WERI-Rb-1 (cell line): ENCODE measurements at regions not wholly inside any gene's neighbourhood (a gene's known extent, or its start where the extent isn't known, plus 50 kb on each side); places are given as distances from the start of the nearest gene placed in this dataset.

Source experiments
- DNase-seq: peaks from one replicate; pipeline ENCODE4 v3.0.0-alpha.2; 2020
- H3K27ac ChIP-seq: fragments of 250-450 bp; sonication (Bioruptor Pico); 2 replicates; pipeline ENCODE4 v1.5.1; 2020; ENCODE audit warnings: mild to moderate bottlenecking, moderate library complexity
- H3K27me3 ChIP-seq: fragments of 250-450 bp; sonication (Bioruptor Pico); 2 replicates; pipeline ENCODE4 v1.5.1; 2021; ENCODE audit warnings: mild to moderate bottlenecking, low read depth, moderate library complexity; ENCODE audit not compliant: insufficient read depth, severe bottlenecking
- H3K36me3 ChIP-seq: fragments of 250-450 bp; sonication (Bioruptor Pico); 2 replicates; pipeline ENCODE4 v1.5.1; 2020; ENCODE audit warnings: mild to moderate bottlenecking, moderate library complexity
- H3K4me3 ChIP-seq: 2 replicates; pipeline ENCODE4 v1.5.1; 2011; ENCODE audit warnings: low read depth, mild to moderate bottlenecking, control low read depth, low read length
- H3K9me3 ChIP-seq: fragments of 250-450 bp; sonication (Bioruptor Pico); 2 replicates; pipeline ENCODE4 v1.5.1; 2021; ENCODE audit warnings: mild to moderate bottlenecking, moderate library complexity; ENCODE audit not compliant: severe bottlenecking
- TF ChIP-seq, protein P1 (sequence below): IDR thresholded peaks from 2 replicates; pipeline ENCODE4 v1.5.1; 2011; ENCODE audit warnings: low read depth, mild to moderate bottlenecking, control low read depth, inconsistent platforms, low read length

DNA sequence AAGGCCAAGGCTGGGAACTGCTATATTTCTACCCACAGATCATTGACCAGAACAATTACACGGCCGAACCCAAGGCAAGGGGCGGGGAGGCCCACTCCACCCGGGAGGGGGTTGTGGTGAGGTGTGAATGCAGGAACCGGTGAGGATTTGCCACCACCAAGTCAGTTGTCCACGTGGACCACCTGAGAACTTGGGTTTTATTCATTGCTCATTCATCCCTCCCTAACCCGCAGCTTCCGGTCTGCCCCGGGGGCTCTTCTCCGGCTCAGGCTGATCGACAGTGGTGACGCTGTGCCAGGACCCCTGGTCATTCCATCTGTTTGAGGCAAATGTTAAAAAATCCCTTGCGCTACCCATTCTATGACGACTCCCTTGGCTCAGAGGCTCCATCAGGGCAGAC lies 127.7 kb upstream of the RTL1 start:
- Histone ChIP-seq H3K9me3 (peaks cover 4% of the 10 kb centered on the region), H3K27ac (no peak overlapping the region), H3K36me3 (no peaks in the 10 kb centered on the region), H3K4me3 (no peak overlapping the region), H3K27me3 (peaks cover 86% of the 10 kb centered on the region)
- DNase-seq, result no peak
- TF ChIP-seq, protein P1, sequence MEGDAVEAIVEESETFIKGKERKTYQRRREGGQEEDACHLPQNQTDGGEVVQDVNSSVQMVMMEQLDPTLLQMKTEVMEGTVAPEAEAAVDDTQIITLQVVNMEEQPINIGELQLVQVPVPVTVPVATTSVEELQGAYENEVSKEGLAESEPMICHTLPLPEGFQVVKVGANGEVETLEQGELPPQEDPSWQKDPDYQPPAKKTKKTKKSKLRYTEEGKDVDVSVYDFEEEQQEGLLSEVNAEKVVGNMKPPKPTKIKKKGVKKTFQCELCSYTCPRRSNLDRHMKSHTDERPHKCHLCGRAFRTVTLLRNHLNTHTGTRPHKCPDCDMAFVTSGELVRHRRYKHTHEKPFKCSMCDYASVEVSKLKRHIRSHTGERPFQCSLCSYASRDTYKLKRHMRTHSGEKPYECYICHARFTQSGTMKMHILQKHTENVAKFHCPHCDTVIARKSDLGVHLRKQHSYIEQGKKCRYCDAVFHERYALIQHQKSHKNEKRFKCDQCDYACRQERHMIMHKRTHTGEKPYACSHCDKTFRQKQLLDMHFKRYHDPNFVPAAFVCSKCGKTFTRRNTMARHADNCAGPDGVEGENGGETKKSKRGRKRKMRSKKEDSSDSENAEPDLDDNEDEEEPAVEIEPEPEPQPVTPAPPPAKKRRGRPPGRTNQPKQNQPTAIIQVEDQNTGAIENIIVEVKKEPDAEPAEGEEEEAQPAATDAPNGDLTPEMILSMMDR, result no peak

DNA sequence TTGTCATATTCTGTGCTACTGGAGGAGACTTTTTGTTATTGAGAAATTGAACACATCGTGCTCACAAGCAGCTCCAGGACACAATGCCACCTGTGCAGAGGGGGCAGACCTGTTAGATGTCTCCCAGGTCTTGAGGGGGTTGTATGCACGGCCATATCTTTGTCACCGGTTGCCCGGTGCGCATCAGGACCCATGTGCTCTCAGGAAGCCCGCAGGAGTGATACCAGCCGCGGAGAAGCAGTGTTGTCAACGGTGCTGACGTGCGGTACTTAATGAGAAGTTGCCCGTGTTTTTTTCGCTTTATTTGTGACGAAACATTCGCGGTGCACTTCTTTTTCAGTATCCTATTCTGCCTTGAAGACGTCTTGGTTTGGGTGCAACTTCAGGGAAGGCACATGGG lies 128.2 kb upstream of the RTL1 start:
- Histone ChIP-seq H3K36me3 (no peaks in the 10 kb centered on the region), H3K4me3 (no peak overlapping the region), H3K27me3 (peaks cover 86% of the 10 kb centered on the region), H3K9me3 (peaks cover 4% of the 10 kb centered on the region), H3K27ac (no peak overlapping the region)
- TF ChIP-seq, protein P1, result no peak
- no peak for DNase-seq

DNA sequence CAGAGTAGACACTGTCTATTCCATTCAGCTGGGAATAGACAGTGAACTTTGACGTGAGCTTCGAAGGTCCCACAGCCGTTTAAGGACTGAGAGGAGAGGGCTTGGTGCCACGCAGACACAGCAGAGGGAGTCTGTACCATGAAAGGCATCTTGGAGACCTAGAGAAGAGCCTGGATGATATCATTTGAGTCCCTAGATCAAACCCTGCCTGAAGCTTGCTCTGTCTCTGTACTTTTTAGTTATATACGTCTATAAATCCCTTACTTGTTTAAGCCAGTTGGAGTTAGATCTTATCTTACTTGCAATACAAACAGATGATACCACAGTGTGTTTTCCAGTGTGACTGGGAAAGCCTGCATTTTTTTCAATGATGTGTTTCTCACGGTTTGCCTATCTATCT lies 128.9 kb upstream of the RTL1 start:
- Histone ChIP-seq H3K9me3 (peaks cover 4% of the 10 kb centered on the region), H3K27ac (no peak overlapping the region), H3K36me3 (no peaks in the 10 kb centered on the region), H3K4me3 (no peak overlapping the region), H3K27me3 (peaks cover 86% of the 10 kb centered on the region)
- no peak for DNase-seq
- TF ChIP-seq, protein P1, result no peak

DNA sequence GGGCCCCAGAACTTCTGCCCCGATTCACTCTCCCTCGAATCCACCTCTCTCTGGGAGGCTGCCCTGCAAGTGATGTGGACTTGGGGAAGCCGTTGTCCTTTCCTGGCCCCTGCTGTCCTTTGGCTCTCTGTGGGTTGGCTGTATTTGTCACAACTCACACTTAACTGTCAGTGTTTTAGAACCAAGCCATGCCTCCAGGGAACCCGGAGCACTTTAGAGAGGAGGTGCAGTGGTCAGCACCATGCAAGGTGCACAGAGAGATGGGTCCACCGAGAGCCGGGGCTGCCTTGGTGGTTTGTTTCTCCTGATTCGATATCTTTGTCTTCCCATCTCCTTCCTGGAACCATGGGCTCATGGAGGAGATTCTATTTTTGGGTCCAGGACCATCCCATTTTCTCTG lies 129.5 kb upstream of the RTL1 start:
- no peak overlapping the region for H3K4me3 ChIP-seq
- H3K36me3 ChIP-seq, result no peaks in the 10 kb centered on the region
- peaks cover 82% of the 10 kb centered on the region for H3K27me3 ChIP-seq
- H3K9me3 ChIP-seq, result peaks cover 4% of the 10 kb centered on the region
- H3K27ac ChIP-seq, result no peak overlapping the region
- TF ChIP-seq, protein P1, result no peak
- DNase-seq, result no peak

DNA sequence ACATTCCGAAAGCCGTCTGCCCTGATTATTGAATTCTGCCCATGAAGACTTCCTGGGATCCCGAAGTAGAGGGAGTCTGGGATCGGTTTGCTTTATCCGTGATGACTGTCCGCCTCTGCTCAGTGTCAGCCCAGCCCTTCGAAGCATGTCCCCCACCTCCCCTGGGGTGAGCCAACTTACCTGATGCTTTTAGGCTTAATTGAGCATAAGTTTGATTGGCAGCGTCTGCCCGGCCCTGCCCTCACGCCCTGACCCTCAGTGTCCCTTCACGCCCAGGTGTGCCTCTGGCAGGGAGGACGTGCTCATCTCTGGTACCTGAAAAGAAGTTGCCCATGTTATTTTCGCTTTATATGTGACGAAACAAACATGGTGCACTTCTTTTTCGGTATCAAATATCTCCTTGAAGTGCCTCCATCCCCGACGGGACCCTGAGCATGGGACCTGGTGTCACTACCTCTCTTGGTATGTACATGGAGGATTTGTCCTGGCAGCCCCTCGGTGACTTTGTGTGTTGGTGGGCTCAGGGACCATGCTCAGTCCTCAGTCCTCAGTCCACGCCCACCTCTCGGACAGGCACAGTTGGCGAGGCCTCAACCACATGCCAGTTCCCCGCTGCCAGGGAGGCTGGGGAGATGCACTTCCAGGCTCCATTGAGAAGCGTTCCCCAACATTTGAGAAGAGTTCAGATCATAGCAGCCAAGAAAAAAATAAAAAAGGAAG lies 130.1 kb upstream of the RTL1 start:
- DNase-seq, result no peak
- TF ChIP-seq, protein P1, result no peak
- no peak overlapping the region for H3K4me3 ChIP-seq
- peaks cover 76% of the 10 kb centered on the region for H3K27me3 ChIP-seq
- H3K36me3 ChIP-seq, result no peaks in the 10 kb centered on the region
- no peak overlapping the region for H3K27ac ChIP-seq
- peaks cover 4% of the 10 kb centered on the region for H3K9me3 ChIP-seq

DNA sequence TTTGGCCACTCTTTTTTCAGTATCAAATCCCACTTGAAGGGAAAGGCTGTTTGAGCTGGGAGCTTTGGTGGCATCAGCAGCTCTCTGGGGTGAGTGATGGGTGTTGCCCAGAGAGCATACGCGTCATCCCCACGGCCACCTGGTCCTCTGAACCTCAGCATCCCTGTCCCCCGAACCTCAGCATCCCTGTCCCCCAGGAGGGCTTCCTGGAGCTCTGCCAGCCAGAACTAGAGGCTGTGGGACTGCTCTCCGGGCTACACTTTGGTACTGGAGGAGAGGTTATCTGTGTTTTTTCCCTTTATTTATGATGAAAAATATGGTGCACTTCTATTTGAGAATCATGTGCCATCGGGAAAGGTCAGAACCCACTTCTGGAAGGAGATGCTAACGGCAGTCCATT lies 131.5 kb upstream of the RTL1 start:
- H3K36me3 ChIP-seq, result no peaks in the 10 kb centered on the region
- H3K27me3 ChIP-seq, result peaks cover 71% of the 10 kb centered on the region
- H3K9me3 ChIP-seq, result peaks cover 4% of the 10 kb centered on the region
- TF ChIP-seq, protein P1, result no peak
- no peak overlapping the region for H3K4me3 ChIP-seq
- H3K27ac ChIP-seq, result no peak overlapping the region
- DNase-seq, result no peak
